ENCODE measurements at regions not wholly inside any gene's neighbourhood (a gene's known extent, or its start where the extent isn't known, plus 50 kb on each side); places are given as distances from the start of the nearest gene placed in this dataset.

- no peaks in the 10 kb centered on the region for H3K79me2 ChIP-seq (ENCODE audit: control insufficient read depth, insufficient read depth, low read length)
- POLR2A ChIA-PET: no interaction called here
These were observed 84.1 kb upstream of the CPHXL start for GRCh38 chr16:75810342-75810741.

More at GRCh38 chr16:75810342-75810741, 84.1 kb upstream of the CPHXL start:
- Histone ChIP-seq H3K9me3 (replicated peaks; ENCODE audit: control insufficient read depth, insufficient read depth, low read length) (no peaks in the 10 kb centered on the region), H2AFZ (ENCODE audit: low read depth, low read length) (no peak overlapping the region), H3K27me3 (ENCODE audit: control insufficient read depth in 2 of 2, insufficient read depth in 2 of 2, low read length in 2 of 2) (no peaks in the 10 kb centered on the region), H3K4me2 (ENCODE audit: insufficient read depth, low read length) (no peak overlapping the region), H3K4me1 (ENCODE audit: control insufficient read depth, extremely low read depth, insufficient read depth, low read length) (no peaks in the 10 kb centered on the region), H3K36me3 (ENCODE audit: control insufficient read depth in 2 of 2, extremely low read depth in 1 of 2, insufficient read depth in 2 of 2, low read length in 2 of 2) (no peaks in the 10 kb centered on the region), H3K27ac (ENCODE audit: insufficient read depth, low read depth, low read length) (no peak overlapping the region), H3K4me3 (replicated peaks in 1 of 3; ENCODE audit: insufficient read depth in 1 of 3, low read depth in 1 of 3, low read length in 3 of 3) (no peak overlapping the region), H3K9me1 (replicated peaks; ENCODE audit: control insufficient read depth, extremely low read depth, insufficient read depth, low read length) (no peaks in the 10 kb centered on the region), H3K9ac (replicated peaks; ENCODE audit: extremely low read depth, insufficient read depth, low read length) (no peak overlapping the region), H4K20me1 (replicated peaks; ENCODE audit: control insufficient read depth, extremely low read depth, insufficient read depth, low read length) (no peaks in the 10 kb centered on the region)
- no TSS peak for BruUV-seq (replicated peaks)
- TF ChIP-seq POLR2A (IDR thresholded peaks at IDR 0.05; ENCODE audit: low read depth, low read length): no peak
- no peak for TF ChIP-seq MYC (IDR thresholded peaks at IDR 0.05; ENCODE audit: low read depth, low read length)
- no peak for TF ChIP-seq EZH2 (IDR thresholded peaks at IDR 0.05; ENCODE audit: borderline replicate concordance, low read depth, low read length, severe bottlenecking)
- TF ChIP-seq MAX (IDR thresholded peaks at IDR 0.05; ENCODE audit: insufficient read depth, insufficient read length): no peak
- no peak for TF ChIP-seq FOS (IDR thresholded peaks at IDR 0.05; ENCODE audit: borderline replicate concordance, insufficient read depth, low read length)
- TF ChIP-seq JUN (IDR thresholded peaks at IDR 0.05; ENCODE audit: borderline replicate concordance, insufficient read depth, insufficient read length, low read depth): no peak
- TF ChIP-seq POLR2AphosphoS5 (IDR thresholded peaks at IDR 0.05; ENCODE audit: insufficient read depth, low read depth, low read length): no peak
- TF ChIP-seq CTCF (IDR thresholded peaks at IDR 0.05; ENCODE audit: extremely low read depth in 1 of 2, insufficient read depth in 1 of 2, low read depth in 1 of 2, low read length in 2 of 2): no peak
- no peak for TF ChIP-seq GATA2 (IDR thresholded peaks at IDR 0.05; ENCODE audit: insufficient read depth, insufficient read length, low read depth, low read length)
- dilution Hi-C loops (cut with MboI; ENCODE audit: extremely low pct_ligation_motif_present, low sequenced_read_pairs): no loop called here
- DNase-seq (ENCODE audit: low read depth, low spot score) (no peak), FAIRE-seq (no peak)
- CTCF ChIA-PET: no interaction called here
- intact Hi-C loops (cut with micrococcal nuclease): no loop called here

All from endothelial cell of umbilical vein (primary cell).